ENCODE measurements at regions not wholly inside any gene's neighbourhood (a gene's known extent, or its start where the extent isn't known, plus 50 kb on each side); places are given as distances from the start of the nearest gene placed in this dataset.
"Not testable (repeated sequence)": the region's sequence is repeated elsewhere in the genome, so short reads cannot be mapped to it uniquely, and the experiment has no call there.

DNA sequence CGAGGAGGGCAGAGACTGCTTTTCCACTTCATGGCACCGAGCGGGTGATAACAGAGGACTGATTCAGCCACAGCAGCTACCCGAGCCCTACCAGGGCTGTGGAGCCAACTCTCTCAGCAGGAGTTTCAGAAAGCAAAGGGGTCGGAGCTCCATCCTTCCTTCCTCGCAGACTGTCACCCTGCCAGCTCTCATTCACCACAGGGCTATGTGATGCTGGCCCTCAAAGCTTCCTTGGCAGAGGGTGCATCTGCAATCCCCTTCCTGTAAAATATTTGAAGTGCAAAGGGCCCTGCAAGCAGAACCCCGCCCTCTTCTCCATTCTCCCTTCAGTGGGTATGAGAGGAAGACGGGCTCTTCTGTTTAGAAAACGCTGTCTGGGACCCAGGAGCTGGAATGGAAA, 105.3 kb upstream of the LYZL2 start:
- H3K9me3 ChIP-seq (ENCODE audit: control insufficient read depth, low read length) = no peaks in the 10 kb centered on the region
- H3K27me3 ChIP-seq (ENCODE audit: control insufficient read depth in 1 of 2, insufficient read depth in 2 of 2, low read length in 1 of 2) = no peaks in the 10 kb centered on the region
- peaks cover 0 to 3% of the 10 kb centered on the region in 2 donors for H3K4me1 ChIP-seq (ENCODE audit: control insufficient read depth in 1 of 2, insufficient read depth in 2 of 2, low read length in 2 of 2)
- H3K27ac ChIP-seq (ENCODE audit: low read depth in 1 of 2, low read length in 2 of 2) = peak overlapping the region in 1 of 2 donors; percentile 28
- ATAC-seq (ENCODE audit: low FRiP score) (peak; percentile 15), DNase-seq (no peak)
- intact Hi-C loops (cut with DNase I) = loop anchor here in 1 of 2 donors (5.0 to 10.0 kb wide), 3 partner anchors 47 to 1070 kb away; partner anchors contain the start of gene ZEB1
- no peaks in the 10 kb centered on the region for H3K36me3 ChIP-seq (ENCODE audit: control insufficient read depth in 1 of 2, insufficient read depth in 2 of 2, low read length in 1 of 2)
- WGBS, 2 donors = 30 to 31% methylated on average over 9 of the region's 9 CpGs
- H3K4me3 ChIP-seq (ENCODE audit: low read length in 2 of 2) = no peak overlapping the region

DNA sequence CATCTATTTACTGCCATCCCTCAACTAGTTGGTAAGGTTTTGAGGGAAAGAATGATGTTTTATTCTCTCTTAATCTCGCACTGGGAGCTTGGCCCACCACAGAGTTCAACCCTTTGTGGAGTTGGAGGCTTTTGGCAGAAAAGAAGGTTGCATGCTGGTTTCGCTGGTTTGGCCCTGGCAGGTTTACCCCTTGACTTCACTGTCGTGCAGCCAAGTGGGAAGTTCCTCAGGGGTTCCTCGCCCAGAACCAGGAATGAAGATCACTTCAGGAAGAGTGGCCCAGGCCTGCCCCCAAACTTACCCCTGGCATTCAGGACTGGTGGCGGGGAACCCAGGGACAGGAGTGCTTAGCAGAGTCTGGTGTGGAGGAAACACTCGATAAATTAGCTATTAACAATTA, 103.1 kb upstream of the LYZL2 start:
- ATAC-seq (ENCODE audit: low FRiP score) = no peak
- peaks cover 0 to 3% of the 10 kb centered on the region in 2 donors for H3K4me1 ChIP-seq (ENCODE audit: control insufficient read depth in 1 of 2, insufficient read depth in 2 of 2, low read length in 2 of 2)
- H3K27me3 ChIP-seq (ENCODE audit: control insufficient read depth in 1 of 2, insufficient read depth in 2 of 2, low read length in 1 of 2) = no peaks in the 10 kb centered on the region
- no peak overlapping the region for H3K27ac ChIP-seq (ENCODE audit: low read depth in 1 of 2, low read length in 2 of 2)
- DNase-seq = no peak
- 91 to 97% methylated on average over 6 of the region's 6 CpGs for WGBS, 2 donors
- H3K9me3 ChIP-seq (ENCODE audit: control insufficient read depth, low read length) = no peaks in the 10 kb centered on the region
- intact Hi-C loops (cut with DNase I) = loop anchor here in 1 of 2 donors (10.0 kb wide), 1 partner anchor 1072 kb away; no protein-coding TSS in a partner anchor
- no peaks in the 10 kb centered on the region for H3K36me3 ChIP-seq (ENCODE audit: control insufficient read depth in 1 of 2, insufficient read depth in 2 of 2, low read length in 1 of 2)
- H3K4me3 ChIP-seq (ENCODE audit: low read length in 2 of 2) = no peak overlapping the region

DNA sequence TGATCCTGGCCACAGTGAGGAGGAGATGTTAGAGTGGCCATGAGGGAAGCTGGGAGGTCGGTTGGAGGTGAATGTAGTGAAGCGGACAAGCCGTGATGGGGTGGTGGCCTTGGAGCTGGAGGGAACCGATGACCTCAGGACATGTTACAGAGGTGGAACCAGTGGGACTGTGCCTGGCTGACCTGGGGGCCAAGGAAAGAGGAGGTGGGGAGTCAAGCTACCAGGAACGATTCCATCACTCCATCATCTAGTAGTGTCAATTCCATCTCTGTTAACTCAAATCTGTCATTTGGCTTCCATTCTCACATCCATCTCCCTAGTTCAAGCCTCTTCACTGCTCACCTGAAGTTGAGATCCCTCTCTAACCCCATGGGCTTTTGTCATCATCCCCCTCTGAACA, 102.4 kb upstream of the LYZL2 start:
- Histone ChIP-seq H3K27ac (ENCODE audit: low read depth in 1 of 2, low read length in 2 of 2) (no peak overlapping the region), H3K4me3 (ENCODE audit: low read length in 2 of 2) (no peak overlapping the region), H3K4me1 (ENCODE audit: control insufficient read depth in 1 of 2, insufficient read depth in 2 of 2, low read length in 2 of 2) (peaks cover 0 to 3% of the 10 kb centered on the region in 2 donors), H3K9me3 (ENCODE audit: control insufficient read depth, low read length) (no peaks in the 10 kb centered on the region), H3K27me3 (ENCODE audit: control insufficient read depth in 1 of 2, insufficient read depth in 2 of 2, low read length in 1 of 2) (no peaks in the 10 kb centered on the region), H3K36me3 (ENCODE audit: control insufficient read depth in 1 of 2, insufficient read depth in 2 of 2, low read length in 1 of 2) (no peaks in the 10 kb centered on the region)
- ATAC-seq (ENCODE audit: low FRiP score) (no peak), DNase-seq (no peak)
- intact Hi-C loops (cut with DNase I) = loop anchor here in 1 of 2 donors (10.0 kb wide), 1 partner anchor 1073 kb away; no protein-coding TSS in a partner anchor
- WGBS, 2 donors = 97 to 98% methylated on average over 5 of the region's 5 CpGs

GRCh38 chr10:30730306-30730705, 100.8 kb upstream of the LYZL2 start:
- H3K4me3 ChIP-seq (ENCODE audit: low read length in 2 of 2) = no peak overlapping the region
- no peaks in the 10 kb centered on the region for H3K9me3 ChIP-seq (ENCODE audit: control insufficient read depth, low read length)
- H3K27ac ChIP-seq (ENCODE audit: low read depth in 1 of 2, low read length in 2 of 2) = no peak overlapping the region
- DNase-seq (no peak), ATAC-seq (ENCODE audit: low FRiP score) (no peak)
- peaks cover 0 to 3% of the 10 kb centered on the region in 2 donors for H3K4me1 ChIP-seq (ENCODE audit: control insufficient read depth in 1 of 2, insufficient read depth in 2 of 2, low read length in 2 of 2)
- no peaks in the 10 kb centered on the region for H3K27me3 ChIP-seq (ENCODE audit: control insufficient read depth in 1 of 2, insufficient read depth in 2 of 2, low read length in 1 of 2)
- 35 to 39% methylated on average over 2 of the region's 2 CpGs for WGBS, 2 donors
- no peaks in the 10 kb centered on the region for H3K36me3 ChIP-seq (ENCODE audit: control insufficient read depth in 1 of 2, insufficient read depth in 2 of 2, low read length in 1 of 2)
- intact Hi-C loops (cut with DNase I) = loop anchor here in 1 of 2 donors (10.0 kb wide), 1 partner anchor 1074 kb away; no protein-coding TSS in a partner anchor

DNA sequence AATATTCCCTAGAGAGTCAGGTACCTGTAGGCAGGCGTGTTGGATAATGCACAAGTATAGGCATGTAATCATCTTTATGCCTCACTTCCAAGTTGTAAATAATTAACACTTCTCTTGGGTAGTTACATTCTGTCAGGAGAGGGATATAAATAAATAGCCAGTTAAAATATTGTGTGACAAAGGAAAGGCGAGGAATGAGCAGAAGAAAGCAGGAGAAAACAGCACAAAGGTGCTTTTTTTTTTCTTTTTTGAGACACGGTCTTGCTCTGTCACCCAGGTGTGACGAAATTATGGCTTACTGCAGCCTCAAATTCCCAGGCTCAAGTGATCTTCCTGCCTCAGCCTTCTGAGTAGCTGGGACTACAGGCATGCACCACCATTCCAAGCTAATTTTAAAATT, 99.2 kb upstream of the LYZL2 start:
- no peaks in the 10 kb centered on the region for H3K4me1 ChIP-seq (ENCODE audit: control insufficient read depth in 1 of 2, insufficient read depth in 2 of 2, low read length in 2 of 2)
- intact Hi-C loops (cut with DNase I) = no loop called here
- no peak for ATAC-seq (ENCODE audit: low FRiP score)

DNA sequence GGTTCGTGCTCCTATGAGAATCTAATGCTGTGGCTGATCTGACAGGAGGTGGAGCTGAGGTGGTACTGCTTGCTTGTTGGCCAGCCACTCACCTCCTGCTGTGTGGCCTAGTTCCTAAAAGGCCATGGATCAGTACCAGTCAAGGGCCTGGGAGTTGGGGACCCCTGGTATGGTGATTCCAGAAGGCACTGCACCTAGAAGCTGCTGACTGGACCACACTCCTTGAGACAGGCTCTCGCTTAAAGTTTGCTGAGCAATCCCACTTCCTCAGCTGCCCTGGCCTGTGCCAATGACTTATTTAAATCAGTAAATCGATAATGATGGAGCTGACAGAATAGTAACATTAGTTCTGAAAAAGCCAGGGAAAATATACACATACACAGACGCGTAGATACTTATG, 98.6 kb upstream of the LYZL2 start:
- DNase-seq (no peak), ATAC-seq (ENCODE audit: low FRiP score) (no peak)
- Histone ChIP-seq H3K27me3 (ENCODE audit: control insufficient read depth in 1 of 2, insufficient read depth in 2 of 2, low read length in 1 of 2) (no peaks in the 10 kb centered on the region), H3K4me1 (ENCODE audit: control insufficient read depth in 1 of 2, insufficient read depth in 2 of 2, low read length in 2 of 2) (no peaks in the 10 kb centered on the region), H3K36me3 (ENCODE audit: control insufficient read depth in 1 of 2, insufficient read depth in 2 of 2, low read length in 1 of 2) (no peaks in the 10 kb centered on the region), H3K9me3 (ENCODE audit: control insufficient read depth, low read length) (no peaks in the 10 kb centered on the region), H3K4me3 (ENCODE audit: low read length in 2 of 2) (no peak overlapping the region), H3K27ac (ENCODE audit: low read depth in 1 of 2, low read length in 2 of 2) (no peak overlapping the region)
- intact Hi-C loops (cut with DNase I) = no loop called here
- 93 to 95% methylated on average over 5 of the region's 5 CpGs for WGBS, 2 donors

More for the DNA sequence above, 99.2 kb upstream of the LYZL2 start:
- H3K4me3 ChIP-seq (ENCODE audit: low read length in 2 of 2) = no peak overlapping the region
- no peak for DNase-seq
- H3K27ac ChIP-seq (ENCODE audit: low read depth in 1 of 2, low read length in 2 of 2) = no peak overlapping the region
- H3K9me3 ChIP-seq (ENCODE audit: control insufficient read depth, low read length) = no peaks in the 10 kb centered on the region
- H3K36me3 ChIP-seq (ENCODE audit: control insufficient read depth in 1 of 2, insufficient read depth in 2 of 2, low read length in 1 of 2) = no peaks in the 10 kb centered on the region
- WGBS, 2 donors = 92 to 94% methylated on average over 4 of the region's 4 CpGs
- H3K27me3 ChIP-seq (ENCODE audit: control insufficient read depth in 1 of 2, insufficient read depth in 2 of 2, low read length in 1 of 2) = no peaks in the 10 kb centered on the region

DNA sequence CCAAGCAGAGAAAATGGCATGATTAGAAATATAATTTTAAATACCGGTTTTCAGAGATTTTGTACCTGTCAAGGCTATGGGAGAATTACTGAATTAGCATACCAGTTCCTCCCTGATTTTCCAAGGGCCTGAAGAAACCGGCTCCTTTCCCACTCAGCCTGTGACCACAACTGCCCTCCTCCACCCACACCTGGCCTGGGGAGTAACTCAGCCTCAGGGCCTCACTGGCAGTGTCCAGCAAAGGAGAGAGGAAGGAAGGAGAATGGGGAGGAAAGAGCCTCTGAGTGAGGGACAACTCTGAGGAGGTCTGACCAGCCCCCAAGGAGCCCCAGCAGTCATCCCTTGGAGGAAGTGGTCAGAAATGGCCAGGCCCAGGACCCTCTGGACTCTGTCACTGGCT, 98.0 kb upstream of the LYZL2 start:
- Histone ChIP-seq H3K9me3 (ENCODE audit: control insufficient read depth, low read length) (no peaks in the 10 kb centered on the region), H3K36me3 (ENCODE audit: control insufficient read depth in 1 of 2, insufficient read depth in 2 of 2, low read length in 1 of 2) (no peaks in the 10 kb centered on the region), H3K4me3 (ENCODE audit: low read length in 2 of 2) (no peak overlapping the region), H3K27me3 (ENCODE audit: control insufficient read depth in 1 of 2, insufficient read depth in 2 of 2, low read length in 1 of 2) (no peaks in the 10 kb centered on the region), H3K4me1 (ENCODE audit: control insufficient read depth in 1 of 2, insufficient read depth in 2 of 2, low read length in 2 of 2) (no peaks in the 10 kb centered on the region), H3K27ac (ENCODE audit: low read depth in 1 of 2, low read length in 2 of 2) (no peak overlapping the region)
- WGBS, 2 donors = 62 to 69% methylated on average over 2 of the region's 2 CpGs
- ATAC-seq (ENCODE audit: low FRiP score) = no peak
- intact Hi-C loops (cut with DNase I) = no loop called here
- no peak for DNase-seq

DNA sequence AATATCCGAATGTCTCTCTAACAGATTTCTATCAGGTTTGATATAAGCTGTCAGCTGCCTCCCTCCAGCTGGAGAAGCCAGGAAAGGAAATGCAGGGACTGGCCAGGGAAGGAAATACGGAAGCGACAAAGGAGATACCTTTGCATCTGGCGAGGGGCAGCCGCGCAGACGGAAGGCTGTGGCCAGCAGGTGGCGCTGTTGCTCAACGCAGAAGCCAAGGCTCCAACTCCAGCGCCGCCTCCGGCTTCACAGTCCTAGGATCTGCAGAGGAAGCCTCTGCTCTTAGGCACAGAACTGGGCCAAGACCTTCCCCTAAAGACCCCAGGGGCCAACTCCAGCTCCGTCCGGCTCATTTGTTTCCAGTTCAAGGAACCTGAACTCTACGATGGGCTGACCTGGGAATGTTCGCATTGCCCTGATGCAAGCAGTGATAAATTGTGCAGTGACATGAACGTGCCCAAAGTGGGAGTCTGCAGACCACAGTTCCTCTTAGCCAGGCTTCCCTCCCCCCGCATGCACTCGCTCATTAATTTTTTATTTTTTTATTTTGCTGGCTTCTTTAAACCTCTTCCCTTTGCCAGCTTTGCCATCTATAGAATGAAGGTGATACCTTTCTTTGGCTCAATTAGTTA, 97.3 kb upstream of the LYZL2 start:
- DNase-seq (peak; percentile 87 to 96), ATAC-seq (ENCODE audit: low FRiP score) (peak; percentile 92)
- H3K4me3 ChIP-seq (ENCODE audit: low read length in 2 of 2); H3K4me1 ChIP-seq (ENCODE audit: control insufficient read depth in 1 of 2, insufficient read depth in 2 of 2, low read length in 2 of 2); H3K36me3 ChIP-seq (ENCODE audit: control insufficient read depth in 1 of 2, insufficient read depth in 2 of 2, low read length in 1 of 2); H3K27me3 ChIP-seq (ENCODE audit: control insufficient read depth in 1 of 2, insufficient read depth in 2 of 2, low read length in 1 of 2); H3K9me3 ChIP-seq (ENCODE audit: control insufficient read depth, low read length); intact Hi-C loops (cut with DNase I); H3K27ac ChIP-seq (ENCODE audit: low read depth in 1 of 2, low read length in 2 of 2): not testable (repeated sequence)
- 0 to 2% methylated on average over 16 to 19 of the region's 19 CpGs for WGBS, 2 donors

- ATAC-seq (ENCODE audit: low FRiP score) = no peak
- H3K36me3 ChIP-seq (ENCODE audit: control insufficient read depth in 1 of 2, insufficient read depth in 2 of 2, low read length in 1 of 2) = no peaks in the 10 kb centered on the region
- intact Hi-C loops (cut with DNase I) = no loop called here
Observed at GRCh38 chr10:30725661-30726060, 96.1 kb upstream of the LYZL2 start.

More at GRCh38 chr10:30725661-30726060, 96.1 kb upstream of the LYZL2 start:
- Histone ChIP-seq H3K27ac (ENCODE audit: low read depth in 1 of 2, low read length in 2 of 2) (no peak overlapping the region), H3K4me3 (ENCODE audit: low read length in 2 of 2) (no peak overlapping the region), H3K9me3 (ENCODE audit: control insufficient read depth, low read length) (no peaks in the 10 kb centered on the region), H3K4me1 (ENCODE audit: control insufficient read depth in 1 of 2, insufficient read depth in 2 of 2, low read length in 2 of 2) (no peaks in the 10 kb centered on the region), H3K27me3 (ENCODE audit: control insufficient read depth in 1 of 2, insufficient read depth in 2 of 2, low read length in 1 of 2) (no peaks in the 10 kb centered on the region)
- DNase-seq = no peak
- WGBS, 2 donors = 92 to 94% methylated on average over 10 of the region's 10 CpGs
